Upper lobe of left lung (tissue), 4 donors: ENCODE measurements at regions not wholly inside any gene's neighbourhood (a gene's known extent, or its start where the extent isn't known, plus 50 kb on each side); places are given as distances from the start of the nearest gene placed in this dataset.

Source experiments
- CTCF ChIP-seq, 6 experiments: fragments of 450-650 bp in 4 of 6; fragments of 200-600 bp in 2 of 6; sonication (generic) in 2 of 6; IDR thresholded peaks; one replicate each; pipeline ENCODE4 v1.5.1; 2016 to 2019; ENCODE audit warnings: antibody characterized with exemption in 6 of 6
- POLR2A ChIP-seq, 4 donors: fragments of 450-650 bp; IDR thresholded peaks; one replicate each; pipeline ENCODE4 v1.5.1; 2016 to 2017; ENCODE audit warnings: antibody characterized with exemption in 4 of 4, mild to moderate bottlenecking in 2 of 4

GRCh38 chr11:27757953-27758352, 57.7 kb upstream of the BDNF start:
- TF ChIP-seq CTCF (IDR thresholded peaks at IDR 0.05) (no peak), POLR2A (IDR thresholded peaks at IDR 0.05) (no peak)
